GM19351 (cell line): ENCODE measurements at regions not wholly inside any gene's neighbourhood (a gene's known extent, or its start where the extent isn't known, plus 50 kb on each side); places are given as distances from the start of the nearest gene placed in this dataset.

Experiments
- ATAC-seq: cut with Tn5 transposase; IDR thresholded peaks from one replicate; pipeline ENCODE4 v1.9.1; 2021; ENCODE audit warnings: mild to moderate bottlenecking, moderate library complexity; ENCODE audit not compliant: unreplicated experiment

DNA sequence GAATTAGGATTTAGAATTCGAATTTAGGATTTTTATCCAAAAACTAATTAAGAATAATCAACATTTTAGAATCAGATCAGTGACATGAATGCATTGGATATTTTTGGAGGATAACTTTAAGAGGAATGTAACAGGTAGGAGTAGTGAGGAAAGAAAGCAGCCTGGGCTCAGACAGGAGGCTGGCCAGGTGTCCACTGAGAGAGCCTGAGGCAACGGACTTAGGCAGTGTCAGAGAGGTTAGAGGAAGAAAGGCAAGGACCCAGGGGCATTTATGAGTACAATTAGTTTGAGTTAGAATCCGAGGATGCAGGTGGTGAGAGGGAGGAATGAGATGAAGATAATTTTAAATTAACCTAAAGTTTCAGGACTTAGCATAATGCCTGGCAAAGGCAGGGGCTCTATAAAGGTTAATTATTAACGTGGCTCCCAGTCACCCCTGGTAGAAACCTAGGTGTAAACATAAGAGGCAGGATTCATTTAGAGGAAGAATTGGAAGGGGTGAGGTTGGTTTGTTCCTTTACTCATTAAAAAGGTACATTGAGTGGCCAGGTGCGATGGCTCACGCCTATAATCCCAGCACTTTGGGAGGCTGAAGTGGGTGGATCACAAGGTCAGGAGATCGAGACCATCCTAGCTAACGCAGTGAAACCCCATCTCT lies 507.1 kb downstream of the TMEM182 start:
- ATAC-seq = no peak

DNA sequence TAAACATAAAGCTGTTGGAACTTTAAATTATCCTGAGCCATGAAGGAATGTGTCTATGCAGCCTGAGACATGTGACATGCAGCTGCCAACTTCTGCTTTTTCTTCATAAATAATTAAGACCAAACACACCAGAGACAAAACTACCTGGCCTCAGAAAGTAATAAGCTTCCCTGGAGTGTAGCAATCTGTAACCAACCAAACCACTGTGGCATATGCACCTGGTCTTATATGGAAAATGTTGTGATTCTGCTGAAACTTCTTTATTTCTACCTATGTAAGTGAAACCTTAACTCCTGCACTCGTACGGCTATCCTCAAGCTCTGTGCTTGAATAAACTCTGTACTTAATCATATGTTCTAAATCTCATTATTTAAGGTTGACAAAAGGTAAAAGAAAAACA lies 515.0 kb downstream of the TMEM182 start:
- ATAC-seq = no peak

DNA sequence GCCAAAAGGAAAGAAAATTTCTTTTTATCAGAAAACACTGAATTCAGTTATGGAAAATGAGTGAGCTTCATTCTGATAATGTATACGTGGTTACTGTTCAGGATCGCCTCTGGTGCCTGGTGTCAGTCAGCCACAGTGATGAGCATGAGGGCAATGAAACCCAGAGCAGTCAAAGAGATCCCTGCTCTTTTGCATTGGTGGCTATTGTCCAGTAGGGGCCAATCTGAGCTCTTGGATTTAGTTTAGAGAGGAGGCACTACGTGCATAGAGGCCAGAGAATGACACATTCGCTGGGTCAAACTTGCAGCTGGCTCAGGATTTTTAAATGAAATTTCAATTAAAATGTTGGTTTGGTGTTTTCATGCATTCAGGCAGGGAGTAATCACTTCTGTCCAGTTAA lies 522.9 kb downstream of the TMEM182 start:
- no peak for ATAC-seq

DNA sequence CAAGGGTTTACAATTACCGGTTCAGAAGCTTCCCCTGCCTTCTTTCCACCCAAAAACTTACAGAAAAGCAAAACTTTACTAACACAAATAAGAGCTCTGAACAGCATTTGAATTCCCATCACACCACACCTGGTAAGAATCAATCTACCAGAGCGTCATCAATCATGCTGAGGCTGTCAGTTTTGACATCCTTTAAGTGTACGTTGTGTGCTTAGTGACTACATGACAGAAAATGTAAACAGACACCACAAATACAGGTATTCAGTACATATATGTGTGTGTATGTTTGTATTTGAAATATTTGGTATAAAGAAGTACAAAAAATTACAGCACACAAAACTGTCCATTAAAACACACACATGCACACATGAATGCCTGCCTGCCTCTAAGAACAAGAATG lies 523.5 kb downstream of the TMEM182 start:
- ATAC-seq = no peak

DNA sequence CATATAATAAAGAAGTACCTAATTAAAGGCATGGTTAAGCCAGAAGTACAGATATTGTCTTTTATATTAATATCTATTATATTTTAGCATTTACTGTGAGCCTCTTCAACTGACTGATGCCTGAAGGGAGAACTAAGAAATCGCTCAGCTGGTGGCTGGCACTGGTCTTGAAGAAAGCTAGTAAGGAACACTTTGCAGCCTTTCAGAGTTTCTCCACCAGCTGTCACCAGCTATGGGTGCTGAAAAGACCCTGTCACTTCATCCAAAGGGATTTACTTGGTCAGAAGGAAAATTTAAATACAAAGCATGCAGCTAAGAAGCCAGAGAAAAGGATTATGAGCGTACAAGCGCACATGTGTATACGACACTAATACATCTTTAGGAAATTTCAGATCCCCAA lies 525.9 kb downstream of the TMEM182 start:
- ATAC-seq = no peak

DNA sequence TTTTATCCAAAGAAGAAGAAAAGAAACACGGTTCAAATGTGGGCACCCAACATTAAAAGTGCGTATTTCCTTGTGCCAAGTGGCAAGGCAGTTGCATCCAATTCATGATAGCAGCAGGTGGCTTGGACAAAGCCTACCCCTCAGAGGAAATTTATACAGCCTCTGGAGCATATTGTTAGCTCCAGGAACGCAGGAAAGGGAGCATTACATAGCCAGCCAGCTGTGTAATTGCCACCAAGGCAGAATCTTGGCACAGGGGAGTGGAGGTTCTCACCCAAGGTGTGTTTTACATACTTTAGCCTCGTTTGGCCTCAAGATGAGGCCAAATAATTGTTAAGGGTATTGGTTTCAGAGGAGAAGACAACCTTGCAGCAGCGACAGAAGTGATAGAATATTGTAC lies 526.9 kb downstream of the TMEM182 start:
- ATAC-seq = no peak

DNA sequence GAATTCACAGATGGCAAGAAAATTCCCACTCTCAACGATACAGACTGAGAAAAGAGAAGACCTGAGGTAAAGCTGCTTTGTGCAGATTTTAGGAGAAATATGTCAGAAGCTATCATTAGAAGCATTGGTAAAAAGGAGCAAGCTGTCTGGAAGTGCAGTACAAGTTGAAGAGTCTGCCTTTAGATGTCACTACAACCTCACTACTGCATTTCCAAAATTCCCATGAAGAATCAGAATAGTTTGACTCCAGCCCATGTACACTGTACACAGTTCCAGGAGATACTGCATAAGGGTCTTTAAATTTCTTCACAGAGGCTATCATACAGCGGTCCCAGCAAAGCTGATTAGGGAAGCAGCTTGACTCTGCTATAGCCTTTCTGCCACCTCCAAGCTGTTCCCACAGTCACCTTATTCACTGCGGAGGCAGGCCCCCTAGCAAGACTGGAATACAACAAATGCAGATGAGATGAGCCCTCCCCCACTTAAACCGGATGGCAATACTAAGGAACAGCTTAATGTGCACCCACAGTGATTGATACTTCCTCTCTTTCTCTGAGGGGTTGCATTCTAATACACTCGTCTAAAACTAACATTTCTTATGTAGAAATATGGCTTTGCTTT lies 527.4 kb downstream of the TMEM182 start:
- no peak for ATAC-seq

DNA sequence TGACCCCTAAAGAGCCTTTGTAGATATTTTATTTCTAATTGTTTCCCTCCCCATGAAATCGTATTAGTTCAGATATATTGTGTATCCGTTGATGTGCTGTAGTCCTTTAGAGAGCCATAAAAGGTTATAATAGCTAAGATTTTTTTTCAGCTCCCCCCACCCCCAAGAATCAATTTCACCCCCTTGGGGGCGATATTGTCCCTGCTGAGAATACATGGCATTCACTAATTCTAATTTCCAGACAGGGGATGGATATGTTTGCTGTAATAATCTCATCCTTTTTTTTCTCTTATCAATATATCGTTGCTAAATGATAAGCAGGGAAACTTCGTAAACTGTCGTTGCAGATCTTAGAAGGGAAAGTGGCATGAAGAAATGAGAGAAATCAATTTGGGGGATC lies 530.7 kb downstream of the TMEM182 start:
- no peak for ATAC-seq

DNA sequence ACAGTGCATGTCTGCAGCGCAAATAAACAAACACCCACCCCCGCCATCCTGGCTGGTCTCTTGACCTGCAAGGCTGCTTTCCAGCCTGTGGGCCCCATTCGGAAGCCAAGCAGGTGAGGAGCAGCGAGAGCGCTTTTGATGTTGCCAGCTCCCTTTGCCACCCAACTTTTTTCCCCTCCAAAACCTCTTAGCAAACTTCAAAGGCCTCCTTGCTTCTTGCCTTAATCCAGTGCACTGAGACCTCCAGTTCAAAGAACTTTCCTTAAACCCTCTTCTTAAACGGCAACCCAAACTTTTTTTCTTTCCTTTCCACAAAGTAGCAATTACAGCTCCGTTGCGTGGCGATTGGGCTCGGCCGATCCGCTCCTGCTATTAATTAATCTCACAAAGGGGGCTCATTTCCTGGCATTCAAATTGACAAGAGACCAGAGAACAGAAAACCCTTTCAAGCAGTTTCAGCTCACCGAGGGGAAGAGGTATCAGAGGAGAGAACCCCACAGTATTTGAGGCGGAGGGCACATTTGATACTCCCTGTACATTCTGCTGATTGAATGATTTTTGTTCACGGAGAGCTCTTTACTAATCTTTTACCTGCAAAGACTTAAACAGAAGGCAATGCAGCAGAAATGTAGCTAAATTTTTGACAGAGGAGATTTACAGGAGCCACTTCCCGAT lies 531.4 kb downstream of the TMEM182 start:
- no peak for ATAC-seq

DNA sequence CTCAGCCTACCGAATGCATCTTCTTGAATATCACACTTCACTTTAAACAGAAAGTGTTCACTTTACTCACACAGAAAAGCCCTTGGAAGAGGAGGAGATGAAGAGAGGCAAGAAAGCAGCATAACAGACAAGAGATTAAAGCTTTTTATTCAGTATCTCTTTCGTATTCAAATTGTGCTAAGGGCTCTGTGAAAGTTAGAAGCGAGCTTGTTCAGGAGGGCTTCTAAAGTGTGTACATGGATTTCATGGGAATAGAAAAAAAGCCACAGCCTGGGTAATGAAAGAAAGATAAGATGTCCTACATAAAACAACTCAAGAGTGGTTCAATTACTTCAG lies 531.9 kb downstream of the TMEM182 start:
- no peak for ATAC-seq

DNA sequence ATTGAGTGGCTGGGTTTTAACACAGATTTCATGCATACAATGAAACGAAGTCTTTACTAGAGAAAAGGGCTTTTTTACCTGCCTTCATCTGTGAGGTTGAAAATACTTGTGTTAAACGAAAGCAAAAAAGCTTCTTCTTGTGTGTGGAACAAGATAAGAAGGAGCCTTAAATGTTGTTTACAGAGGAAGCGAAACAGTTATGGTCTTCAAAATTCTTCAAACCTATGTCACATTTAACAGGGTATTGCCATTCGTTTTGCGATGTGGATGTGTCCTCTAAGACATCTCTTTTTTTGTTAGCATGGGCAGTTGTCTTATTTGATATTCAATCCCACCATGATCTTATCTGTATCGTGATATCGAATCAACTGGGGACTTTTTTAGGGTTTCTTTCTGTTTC lies 532.6 kb downstream of the TMEM182 start:
- ATAC-seq = no peak

DNA sequence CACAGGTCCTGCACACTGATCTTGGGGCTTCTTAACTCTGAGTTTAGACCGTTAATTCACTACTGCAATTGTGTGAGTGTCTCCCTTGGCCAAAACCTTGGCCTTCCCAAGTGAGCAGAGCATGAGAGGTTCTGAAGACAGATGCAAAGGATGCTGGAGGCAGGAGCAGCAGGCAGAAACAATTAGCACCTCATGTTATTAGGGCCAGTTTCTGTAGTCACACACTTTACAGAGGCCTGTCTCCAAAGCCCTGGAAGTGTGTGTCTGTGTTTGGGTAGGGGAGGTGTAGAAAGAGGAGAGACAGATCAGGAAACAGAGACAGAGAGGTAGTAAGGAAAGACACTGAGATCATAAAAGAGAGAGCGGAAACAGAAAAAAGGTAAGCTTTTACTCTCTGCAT lies 533.8 kb downstream of the TMEM182 start:
- no peak for ATAC-seq

DNA sequence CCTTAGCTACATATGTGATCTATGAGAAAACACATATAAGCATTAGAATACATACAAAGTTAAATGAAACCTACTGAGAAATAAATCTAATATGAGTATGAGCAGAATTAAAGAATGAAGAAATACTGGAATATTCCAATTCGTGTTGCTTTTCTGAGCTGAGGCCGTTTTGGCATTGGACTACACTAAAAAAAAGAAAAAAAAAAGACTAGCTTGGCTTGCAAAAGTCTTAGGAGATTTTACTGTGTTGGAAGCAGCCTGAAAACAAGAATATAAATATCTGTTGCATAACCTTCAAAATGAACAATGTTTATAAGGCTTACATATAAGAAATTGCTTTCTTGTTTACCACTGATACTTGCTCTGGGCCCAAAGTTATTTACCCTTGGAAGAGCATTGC lies 562.8 kb downstream of the TMEM182 start:
- ATAC-seq = no peak

DNA sequence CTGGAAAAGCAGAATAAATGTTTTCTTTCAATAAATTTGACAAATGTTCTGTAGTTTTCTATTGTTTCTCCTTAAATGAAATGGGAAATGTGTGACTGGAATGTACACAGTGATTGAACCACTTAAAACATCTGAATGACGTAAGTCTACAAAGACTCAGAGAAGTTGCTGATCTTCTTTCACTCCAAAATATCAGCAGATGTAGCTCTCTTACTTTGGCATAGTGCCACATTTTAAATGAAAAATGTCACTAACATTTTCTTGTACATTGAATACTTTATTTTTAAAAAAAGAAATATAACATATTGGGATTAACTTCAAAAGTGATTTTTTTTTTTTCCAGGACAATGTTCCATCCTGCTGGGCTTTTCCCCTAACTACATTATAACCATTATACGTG lies 565.6 kb downstream of the TMEM182 start:
- no peak for ATAC-seq

DNA sequence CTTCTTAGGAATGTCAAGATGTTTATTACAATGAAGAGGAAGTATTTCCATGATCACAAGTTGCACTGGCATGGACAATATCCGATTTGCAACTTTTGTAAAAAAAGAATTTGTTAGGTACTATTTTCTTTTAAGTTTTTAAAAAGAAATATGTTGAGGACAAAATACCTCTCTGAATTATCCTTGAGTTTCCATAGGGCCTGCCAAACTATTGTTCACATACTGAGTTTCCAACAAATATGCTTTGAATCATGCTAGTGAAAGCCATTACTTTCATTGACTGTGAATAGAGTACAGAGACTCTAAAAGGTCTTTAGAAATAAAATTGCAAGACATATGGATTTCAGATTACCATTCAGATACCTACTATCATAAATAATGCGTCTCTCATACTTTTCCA lies 566.1 kb downstream of the TMEM182 start:
- no peak for ATAC-seq

DNA sequence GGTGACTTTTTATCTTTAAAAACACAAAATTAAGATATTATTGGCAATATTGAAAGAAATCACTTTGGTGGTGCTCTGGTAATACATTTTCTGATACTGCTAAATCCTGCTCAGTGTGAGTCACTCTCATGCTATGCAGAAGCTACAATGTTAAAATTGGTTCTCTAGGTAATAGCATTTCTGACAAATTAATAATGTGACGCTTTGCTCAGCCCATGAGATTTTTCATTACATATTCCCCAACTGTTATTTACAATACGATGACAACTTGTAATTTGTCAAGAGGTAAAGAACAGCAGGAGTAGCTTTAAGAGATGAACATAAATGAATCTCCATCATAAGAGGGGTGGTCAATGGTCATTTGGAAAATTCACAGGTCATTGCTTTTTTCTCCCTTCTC lies 573.6 kb downstream of the TMEM182 start:
- no peak for ATAC-seq

DNA sequence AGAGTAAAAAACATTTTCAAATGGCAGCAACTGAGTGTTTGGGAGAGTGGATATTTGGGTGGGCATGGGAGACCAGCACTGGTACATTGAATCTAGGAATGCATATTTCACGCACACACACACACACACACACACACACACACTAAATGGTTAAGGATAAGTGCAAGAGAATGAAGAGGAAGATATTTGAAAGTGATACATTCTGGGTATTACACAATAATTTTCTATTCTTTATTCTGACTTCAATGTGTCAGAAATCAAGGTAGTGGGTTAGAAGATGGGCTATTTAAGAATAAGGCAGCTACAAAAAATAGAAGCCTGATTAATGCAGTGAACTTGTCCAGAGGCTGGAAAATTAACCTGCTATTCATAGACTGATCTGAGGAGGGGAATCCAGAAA lies 577.0 kb downstream of the TMEM182 start:
- no peak for ATAC-seq

DNA sequence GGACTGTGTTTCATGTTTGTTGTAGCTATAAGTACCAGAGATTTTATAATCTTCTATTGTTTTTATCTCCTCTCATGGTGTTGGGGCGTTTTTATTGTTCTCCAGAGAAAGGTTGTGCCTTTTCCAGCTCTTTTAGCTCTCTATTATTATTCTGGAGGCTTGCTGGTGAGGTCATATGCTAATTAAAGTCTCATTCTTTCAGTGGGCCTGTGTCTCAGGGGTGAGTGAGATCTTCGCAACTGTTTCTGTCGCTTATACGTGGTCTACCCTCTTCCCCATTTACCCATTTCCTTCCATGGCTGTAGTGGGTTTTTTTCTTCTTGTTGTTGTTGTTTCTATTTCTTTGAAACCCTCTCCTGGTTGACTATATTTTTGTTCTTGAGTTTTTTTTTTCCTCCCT lies 584.9 kb downstream of the TMEM182 start:
- no peak for ATAC-seq

DNA sequence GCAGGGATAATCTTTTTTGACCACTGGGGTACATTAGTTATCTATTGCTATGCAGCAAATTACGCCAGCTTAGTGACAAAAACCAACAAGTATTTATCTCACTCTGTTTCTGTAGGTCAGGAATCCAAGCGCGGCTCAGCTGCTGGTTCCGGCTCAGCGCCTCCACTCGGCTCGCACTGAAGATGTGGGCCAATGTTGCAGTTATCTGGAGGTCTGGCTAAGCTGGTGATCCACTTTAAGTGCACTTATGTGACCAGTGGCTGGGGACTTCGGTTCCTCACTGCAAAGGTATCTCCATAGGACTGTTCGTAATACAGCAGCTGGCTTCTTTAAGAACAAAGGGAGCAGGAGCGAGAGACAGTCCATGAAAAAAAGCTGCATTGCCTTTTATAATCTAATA lies 591.9 kb downstream of the TMEM182 start:
- ATAC-seq = no peak

DNA sequence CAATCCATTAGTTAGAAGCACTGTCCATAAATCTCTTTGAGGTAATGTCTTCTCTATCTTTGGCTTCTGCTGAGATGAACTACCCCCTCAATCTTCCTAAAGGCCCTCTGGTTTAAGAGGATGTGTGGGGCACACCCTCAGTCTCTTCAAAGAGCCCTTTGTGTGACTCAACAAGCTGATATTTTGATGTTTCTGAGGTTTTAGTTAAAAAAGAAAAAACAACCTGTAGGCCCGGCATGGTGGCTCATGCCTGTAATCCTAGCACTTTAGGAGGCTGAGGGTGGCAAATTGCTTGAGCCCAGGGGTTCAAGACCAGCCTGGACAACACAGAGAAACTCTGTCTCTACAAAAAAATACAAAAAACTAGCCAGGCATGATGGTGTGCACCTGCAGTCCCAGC lies 593.5 kb downstream of the TMEM182 start:
- ATAC-seq = no peak

DNA sequence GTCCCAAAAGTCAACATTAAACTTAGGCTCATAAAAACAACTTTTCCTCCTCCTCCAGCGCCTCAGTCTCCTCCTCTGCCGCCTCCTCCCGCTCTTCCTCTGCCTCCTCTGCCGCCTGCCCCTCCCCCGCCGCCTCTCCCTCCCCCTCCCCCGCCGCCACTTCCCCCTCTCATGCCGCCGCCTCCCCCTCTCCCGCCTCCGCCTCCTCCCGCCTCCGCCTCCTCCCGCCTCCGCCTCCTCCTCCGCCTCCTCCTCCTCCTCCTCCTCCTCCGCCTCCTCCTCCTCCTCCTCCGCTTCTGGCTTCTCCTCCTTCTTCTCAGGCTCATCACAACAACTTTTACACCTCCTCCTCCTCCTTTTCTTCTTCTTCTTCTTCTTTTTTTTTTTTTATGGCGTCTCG lies 599.9 kb downstream of the TMEM182 start:
- ATAC-seq = no peak

DNA sequence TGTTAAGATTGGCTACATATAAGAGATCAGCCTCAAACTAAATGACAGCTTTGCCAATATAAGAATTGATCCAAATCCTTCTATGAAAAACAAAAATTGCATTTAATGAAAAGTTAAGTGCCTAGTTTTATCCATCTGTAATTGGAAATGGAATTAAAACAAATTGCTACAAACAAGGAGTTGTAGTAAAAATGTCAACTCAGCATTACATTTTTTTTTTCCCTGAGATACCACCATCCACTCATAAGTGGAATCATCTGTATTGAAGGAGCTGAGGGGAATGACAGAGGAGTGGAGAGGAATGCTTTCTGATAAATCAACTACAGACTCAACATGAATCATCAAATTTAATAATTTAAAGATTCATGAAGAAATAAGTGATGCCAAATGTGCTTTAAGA lies 601.8 kb downstream of the TMEM182 start:
- ATAC-seq = no peak

DNA sequence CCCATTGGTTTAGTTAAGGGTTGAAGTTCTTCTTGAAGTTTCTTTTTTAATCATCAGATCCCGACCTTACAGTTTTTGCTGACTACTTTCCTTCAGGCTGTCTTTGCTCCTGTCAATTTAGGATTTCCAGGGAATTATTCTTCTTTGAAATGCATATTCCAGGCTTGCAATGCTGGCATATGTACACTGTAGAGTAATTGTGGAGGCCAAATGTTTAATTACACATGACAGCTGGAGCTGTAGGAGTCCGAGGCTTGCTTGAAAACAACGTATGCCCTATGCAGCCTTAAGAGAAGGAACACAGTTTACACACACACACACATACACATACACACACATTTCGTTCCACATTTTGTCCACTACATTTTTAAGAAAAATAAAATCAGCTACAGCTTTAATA lies 602.3 kb downstream of the TMEM182 start:
- no peak for ATAC-seq
